ENCODE measurements at regions not wholly inside any gene's neighbourhood (a gene's known extent, or its start where the extent isn't known, plus 50 kb on each side); places are given as distances from the start of the nearest gene placed in this dataset.

DNA sequence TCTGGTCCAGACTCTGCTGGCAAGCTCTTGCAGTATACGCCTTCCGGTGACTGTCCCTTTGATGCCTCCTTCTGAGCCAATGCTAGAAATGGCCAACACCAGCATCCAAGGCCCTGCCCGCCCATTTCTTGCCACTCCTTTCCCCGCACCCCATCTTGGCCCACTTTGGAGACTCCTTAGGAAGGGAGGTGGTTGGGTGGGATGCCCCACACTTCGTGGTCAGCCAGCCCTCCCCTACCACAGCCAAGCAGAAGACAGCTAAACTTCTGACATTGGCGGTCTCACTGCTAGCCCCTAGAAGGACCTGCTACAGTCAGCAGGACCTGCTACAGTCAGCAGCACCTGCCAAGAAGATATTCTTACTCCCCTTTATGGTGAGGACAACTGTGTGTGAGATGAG lies 73.5 kb upstream of the CLDN14 start:
- TF ChIP-seq HNF4A (conservative IDR thresholded peaks at IDR 0.05) (no peak), SP1 (IDR thresholded peaks at IDR 0.05) (no peak), RAD21 (IDR thresholded peaks at IDR 0.05) (no peak)
- TF ChIP-seq, protein P1, sequence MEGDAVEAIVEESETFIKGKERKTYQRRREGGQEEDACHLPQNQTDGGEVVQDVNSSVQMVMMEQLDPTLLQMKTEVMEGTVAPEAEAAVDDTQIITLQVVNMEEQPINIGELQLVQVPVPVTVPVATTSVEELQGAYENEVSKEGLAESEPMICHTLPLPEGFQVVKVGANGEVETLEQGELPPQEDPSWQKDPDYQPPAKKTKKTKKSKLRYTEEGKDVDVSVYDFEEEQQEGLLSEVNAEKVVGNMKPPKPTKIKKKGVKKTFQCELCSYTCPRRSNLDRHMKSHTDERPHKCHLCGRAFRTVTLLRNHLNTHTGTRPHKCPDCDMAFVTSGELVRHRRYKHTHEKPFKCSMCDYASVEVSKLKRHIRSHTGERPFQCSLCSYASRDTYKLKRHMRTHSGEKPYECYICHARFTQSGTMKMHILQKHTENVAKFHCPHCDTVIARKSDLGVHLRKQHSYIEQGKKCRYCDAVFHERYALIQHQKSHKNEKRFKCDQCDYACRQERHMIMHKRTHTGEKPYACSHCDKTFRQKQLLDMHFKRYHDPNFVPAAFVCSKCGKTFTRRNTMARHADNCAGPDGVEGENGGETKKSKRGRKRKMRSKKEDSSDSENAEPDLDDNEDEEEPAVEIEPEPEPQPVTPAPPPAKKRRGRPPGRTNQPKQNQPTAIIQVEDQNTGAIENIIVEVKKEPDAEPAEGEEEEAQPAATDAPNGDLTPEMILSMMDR (IDR thresholded peaks at IDR 0.05; ENCODE audit: low read depth, low read length, missing input control): no peak
- TF ChIP-seq, protein P2, sequence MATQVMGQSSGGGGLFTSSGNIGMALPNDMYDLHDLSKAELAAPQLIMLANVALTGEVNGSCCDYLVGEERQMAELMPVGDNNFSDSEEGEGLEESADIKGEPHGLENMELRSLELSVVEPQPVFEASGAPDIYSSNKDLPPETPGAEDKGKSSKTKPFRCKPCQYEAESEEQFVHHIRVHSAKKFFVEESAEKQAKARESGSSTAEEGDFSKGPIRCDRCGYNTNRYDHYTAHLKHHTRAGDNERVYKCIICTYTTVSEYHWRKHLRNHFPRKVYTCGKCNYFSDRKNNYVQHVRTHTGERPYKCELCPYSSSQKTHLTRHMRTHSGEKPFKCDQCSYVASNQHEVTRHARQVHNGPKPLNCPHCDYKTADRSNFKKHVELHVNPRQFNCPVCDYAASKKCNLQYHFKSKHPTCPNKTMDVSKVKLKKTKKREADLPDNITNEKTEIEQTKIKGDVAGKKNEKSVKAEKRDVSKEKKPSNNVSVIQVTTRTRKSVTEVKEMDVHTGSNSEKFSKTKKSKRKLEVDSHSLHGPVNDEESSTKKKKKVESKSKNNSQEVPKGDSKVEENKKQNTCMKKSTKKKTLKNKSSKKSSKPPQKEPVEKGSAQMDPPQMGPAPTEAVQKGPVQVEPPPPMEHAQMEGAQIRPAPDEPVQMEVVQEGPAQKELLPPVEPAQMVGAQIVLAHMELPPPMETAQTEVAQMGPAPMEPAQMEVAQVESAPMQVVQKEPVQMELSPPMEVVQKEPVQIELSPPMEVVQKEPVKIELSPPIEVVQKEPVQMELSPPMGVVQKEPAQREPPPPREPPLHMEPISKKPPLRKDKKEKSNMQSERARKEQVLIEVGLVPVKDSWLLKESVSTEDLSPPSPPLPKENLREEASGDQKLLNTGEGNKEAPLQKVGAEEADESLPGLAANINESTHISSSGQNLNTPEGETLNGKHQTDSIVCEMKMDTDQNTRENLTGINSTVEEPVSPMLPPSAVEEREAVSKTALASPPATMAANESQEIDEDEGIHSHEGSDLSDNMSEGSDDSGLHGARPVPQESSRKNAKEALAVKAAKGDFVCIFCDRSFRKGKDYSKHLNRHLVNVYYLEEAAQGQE (IDR thresholded peaks at IDR 0.05): no peak

Data from liver (tissue), 3 donors.